Left renal cortex interstitium (tissue), 4 donors: ENCODE measurements at regions not wholly inside any gene's neighbourhood (a gene's known extent, or its start where the extent isn't known, plus 50 kb on each side); places are given as distances from the start of the nearest gene placed in this dataset.
"Not testable (repeated sequence)": the region's sequence is repeated elsewhere in the genome, so short reads cannot be mapped to it uniquely, and the experiment has no call there.

ENCODE experiments used
- DNase-seq, 4 donors: peaks; one replicate each; pipeline ENCODE4 v3.0.0-alpha.2; 2013; ENCODE audit warnings: low read depth in 4 of 4, low spot score in 2 of 4, missing footprints in 1 of 4

- DNase-seq, result no peak
Observed at GRCh38 chr2:65921116-65921515, 488.7 kb upstream of the SPRED2 start.

- no peak for DNase-seq
Observed at GRCh38 chr2:65920659-65921058, 488.3 kb upstream of the SPRED2 start.

GRCh38 chr2:65919550-65920188 lies 487.3 kb upstream of the SPRED2 start:
- DNase-seq, result no peak

DNA sequence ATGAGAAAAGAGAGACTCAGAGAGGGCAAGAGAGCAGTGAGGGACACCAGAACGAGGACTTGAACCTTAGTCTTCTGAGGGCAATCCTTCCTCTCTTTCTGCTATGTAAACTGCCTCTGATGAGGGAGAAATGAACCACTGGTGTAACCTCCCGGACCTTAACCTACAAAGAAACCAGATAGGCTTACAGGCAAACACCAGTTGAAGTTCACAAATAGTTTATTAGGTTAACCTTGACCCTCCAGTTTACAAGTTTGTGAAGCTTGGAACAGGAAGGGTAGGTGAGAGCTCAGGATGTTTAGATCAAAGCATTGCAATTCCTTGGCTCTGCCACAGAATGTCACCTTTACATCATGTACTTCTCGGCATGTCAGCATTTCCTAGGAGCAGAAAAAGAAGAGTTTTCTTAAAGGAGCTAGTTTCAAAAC lies 486.4 kb upstream of the SPRED2 start:
- peak in 1 of 4 donors; percentile 27 for DNase-seq

DNA sequence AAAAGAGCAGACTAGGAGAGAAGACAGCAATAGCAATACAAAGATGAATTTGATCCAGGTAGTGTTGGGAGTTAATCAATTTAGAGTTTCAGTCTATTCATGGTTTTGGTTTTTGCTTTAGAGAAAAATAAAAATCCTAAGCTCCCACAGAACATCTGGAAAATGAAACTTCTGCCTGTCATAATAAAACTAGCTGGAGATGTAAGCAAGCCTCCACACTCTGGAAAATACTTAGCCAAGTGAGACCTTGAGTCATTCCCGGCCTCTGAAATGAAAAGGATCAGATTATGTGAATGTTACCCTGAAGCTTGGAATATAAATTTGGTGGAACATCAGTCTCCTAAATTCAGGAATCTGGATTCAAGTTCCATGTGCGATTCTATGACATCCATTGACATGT lies 485.6 kb upstream of the SPRED2 start:
- DNase-seq, result no peak

DNA sequence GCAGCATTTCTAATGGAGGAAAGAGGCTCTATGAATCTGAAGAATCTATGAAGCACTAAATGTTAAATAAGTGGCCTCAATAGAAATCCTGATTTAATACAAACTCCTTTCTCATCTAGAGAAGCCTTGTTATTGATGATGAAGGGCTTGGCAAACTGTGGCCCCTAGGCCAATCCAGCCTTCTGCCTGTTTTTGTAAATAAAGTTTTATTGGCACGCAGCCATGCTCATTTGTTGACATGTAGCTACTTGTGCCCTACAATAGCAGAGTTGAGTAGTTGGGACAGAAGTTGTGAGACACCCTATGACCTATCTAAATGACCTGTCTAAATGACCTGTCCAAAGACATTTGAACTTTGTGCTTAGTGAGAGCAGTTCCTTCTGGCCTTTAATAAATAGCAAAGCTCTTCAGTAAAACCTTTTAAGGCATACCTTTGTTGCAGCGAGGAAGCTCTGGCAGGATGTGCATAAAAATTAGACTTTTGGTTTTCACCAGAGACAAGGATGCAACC lies 484.4 kb upstream of the SPRED2 start:
- DNase-seq, result no peak

GRCh38 chr2:65916177-65916576 lies 483.8 kb upstream of the SPRED2 start:
- no peak for DNase-seq

DNA sequence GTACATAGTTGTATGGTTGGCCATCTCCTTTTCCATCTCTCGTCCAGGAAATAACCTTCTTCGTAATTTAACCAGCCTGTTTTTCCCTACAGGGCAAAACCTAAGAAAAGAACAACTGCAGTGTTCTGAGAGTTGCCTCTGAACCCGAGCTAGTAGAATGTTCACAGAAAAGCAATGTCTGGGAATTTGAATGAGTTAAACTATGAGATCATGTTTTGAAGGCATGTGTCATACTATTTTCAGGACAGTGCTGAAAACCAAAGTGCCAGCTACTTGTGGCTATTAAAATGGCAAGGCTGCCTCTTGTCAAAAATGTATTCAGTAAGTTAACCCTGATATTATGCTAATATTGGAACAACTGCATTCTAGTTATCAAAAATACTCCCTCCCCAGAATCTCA lies 482.9 kb upstream of the SPRED2 start:
- DNase-seq, result no peak

DNA sequence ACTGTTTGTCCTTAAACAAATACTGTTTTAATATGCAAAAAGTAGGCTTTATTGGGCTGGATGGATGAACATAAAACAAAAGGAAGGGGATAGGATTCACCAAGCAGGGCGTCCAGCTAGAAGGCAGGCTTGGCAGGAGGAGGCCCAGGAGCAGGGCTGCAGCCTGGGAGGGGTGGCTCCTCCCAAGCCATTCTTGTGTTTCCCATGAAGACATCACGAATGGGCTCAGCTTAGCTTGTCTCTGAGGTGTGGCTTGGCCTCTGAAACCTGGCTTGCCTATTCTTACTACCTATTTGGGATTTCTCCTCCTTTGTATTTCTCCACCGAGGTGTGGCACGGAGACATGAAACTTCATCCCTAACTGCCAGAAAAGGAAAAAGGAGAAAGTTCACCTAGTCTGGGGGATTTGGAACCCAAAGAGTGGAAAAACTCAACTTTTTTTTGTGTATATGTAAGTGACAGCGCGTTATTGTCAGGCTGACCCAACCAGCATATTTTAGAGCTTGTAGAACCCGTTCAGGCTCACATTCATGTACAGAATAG lies 481.9 kb upstream of the SPRED2 start:
- no peak for DNase-seq

- DNase-seq, result no peak
Observed at GRCh38 chr2:65913813-65914212, 481.4 kb upstream of the SPRED2 start.

GRCh38 chr2:65901756-65902155 lies 469.4 kb upstream of the SPRED2 start:
- no peak for DNase-seq

DNA sequence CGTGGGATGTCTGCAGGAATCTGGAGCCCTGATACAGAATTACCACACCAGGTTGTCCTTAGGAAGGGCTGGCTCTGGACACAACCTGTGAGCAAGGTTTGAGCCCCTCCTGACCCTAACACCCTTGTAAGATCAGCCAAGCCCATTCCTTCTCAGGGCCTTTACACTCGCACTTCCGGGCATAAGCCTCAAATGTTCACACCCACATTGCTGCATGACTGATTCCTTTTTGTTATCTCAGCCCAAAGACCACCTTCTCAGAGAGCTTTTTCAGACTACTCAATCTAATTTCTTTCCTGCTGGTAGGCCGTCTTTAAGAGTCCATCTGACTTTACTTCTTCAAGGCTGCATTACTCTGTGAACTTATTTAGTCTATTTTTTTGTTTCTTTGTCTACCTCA lies 464.0 kb upstream of the SPRED2 start:
- DNase-seq, result no peak

GRCh38 chr2:65890131-65890530 lies 457.7 kb upstream of the SPRED2 start:
- not testable (repeated sequence) for DNase-seq

- DNase-seq, result no peak
Observed at GRCh38 chr2:65885266-65885665, 452.9 kb upstream of the SPRED2 start.

DNA sequence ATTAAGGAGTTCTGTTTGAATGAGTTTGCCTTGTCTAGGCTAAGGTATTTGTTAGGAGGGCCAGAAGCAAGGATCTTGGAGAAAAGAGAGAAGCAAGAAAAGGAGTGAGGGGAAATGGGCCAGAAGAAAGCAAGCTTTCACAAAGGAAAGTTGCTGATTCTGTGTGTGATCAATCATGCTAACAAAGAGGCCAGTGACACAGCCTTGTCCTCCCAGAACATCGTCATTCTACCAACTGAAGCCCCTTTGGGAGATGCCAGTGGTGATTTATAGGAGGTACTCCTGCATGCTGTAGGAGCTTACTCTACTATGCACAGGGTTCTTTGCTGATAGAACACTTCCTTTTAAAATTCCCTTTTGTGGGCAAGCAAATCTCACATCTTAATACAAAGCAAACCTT lies 449.2 kb upstream of the SPRED2 start:
- DNase-seq, result no peak

- DNase-seq, result no peak
Observed at GRCh38 chr2:65880436-65880835, 448.0 kb upstream of the SPRED2 start.

DNA sequence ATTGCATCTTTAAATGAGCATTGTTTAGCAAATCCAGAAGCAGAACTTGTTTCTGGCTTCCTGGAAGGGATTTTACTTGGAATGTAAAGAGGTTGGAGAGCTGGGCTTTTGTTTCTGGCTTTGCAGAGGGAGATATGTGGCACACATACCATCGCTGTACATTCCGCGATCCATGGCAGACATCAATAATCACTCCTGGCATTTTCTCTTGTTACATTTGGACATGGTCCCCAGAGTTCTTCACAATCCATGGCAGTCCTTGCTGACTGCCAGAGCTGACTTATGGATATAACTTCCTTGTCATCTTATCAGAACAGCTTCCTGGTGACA lies 445.6 kb upstream of the SPRED2 start:
- DNase-seq, result no peak

- DNase-seq, result no peak
Observed at GRCh38 chr2:65877331-65878010, 445.1 kb upstream of the SPRED2 start.

DNA sequence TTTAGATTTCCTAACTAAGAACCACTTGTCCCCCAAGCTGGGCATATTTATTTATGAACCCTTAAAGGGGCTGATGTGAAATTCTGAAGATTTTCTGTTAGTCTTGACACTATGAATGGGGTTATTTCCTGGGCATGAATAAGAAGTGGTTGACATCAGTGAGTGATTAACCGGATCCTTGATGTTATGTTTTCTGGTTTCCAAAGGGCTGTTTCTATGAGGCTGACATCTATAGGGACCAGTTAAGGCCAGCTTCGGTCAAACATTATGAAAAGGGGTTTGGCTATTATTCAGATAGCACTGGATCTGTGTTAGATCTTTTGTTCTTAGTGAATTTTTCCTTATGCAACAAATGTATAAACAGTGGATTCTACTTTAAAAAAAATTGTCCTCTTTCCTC lies 443.7 kb upstream of the SPRED2 start:
- DNase-seq, result no peak

- DNase-seq, result no peak
Observed at GRCh38 chr2:65870826-65871225, 438.4 kb upstream of the SPRED2 start.

DNA sequence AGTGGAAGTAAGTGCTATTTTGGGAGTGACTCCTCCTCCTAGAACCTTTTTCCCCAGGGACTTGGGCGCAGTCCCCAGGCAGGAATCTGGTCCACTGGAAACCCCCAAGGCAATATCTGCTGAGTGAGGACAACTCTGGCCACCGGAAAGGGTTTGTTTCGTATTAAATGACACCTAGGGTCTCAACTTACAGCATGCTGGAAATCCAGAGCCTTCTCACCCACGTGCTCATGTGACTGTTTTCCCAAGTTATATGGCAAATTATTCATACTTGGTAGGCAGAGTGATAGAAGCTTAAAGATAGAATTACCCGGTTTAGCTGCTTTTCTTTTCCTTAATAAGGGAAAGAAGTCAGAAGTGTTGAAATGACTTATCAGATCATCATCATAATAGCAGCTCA lies 436.9 kb upstream of the SPRED2 start:
- DNase-seq, result no peak

GRCh38 chr2:65868177-65868576 lies 435.8 kb upstream of the SPRED2 start:
- no peak for DNase-seq
